Osteoblast (primary cell): ENCODE measurements at regions not wholly inside any gene's neighbourhood (a gene's known extent, or its start where the extent isn't known, plus 50 kb on each side); places are given as distances from the start of the nearest gene placed in this dataset.

Source experiments
- DNase-seq: peaks from one replicate; pipeline ENCODE4 v3.0.0; 2011; ENCODE audit warnings: low spot score, mixed read lengths; ENCODE audit not compliant: insufficient read length; ENCODE audit errors: missing footprints
- H2AFZ ChIP-seq: 2 replicates; pipeline ENCODE4 v1.6.0; 2011; ENCODE audit warnings: mild to moderate bottlenecking, low read length
- H3K27ac ChIP-seq: 2 replicates; pipeline ENCODE4 v1.5.1; 2011; ENCODE audit warnings: mild to moderate bottlenecking, low read depth, low read length, moderate library complexity
- H3K27me3 ChIP-seq: 2 replicates; pipeline ENCODE4 v1.6.0; 2012; ENCODE audit warnings: mild to moderate bottlenecking, control low read depth, inconsistent platforms, low read length, moderate library complexity; ENCODE audit not compliant: insufficient read depth
- H3K36me3 ChIP-seq: 2 replicates; pipeline ENCODE4 v1.5.1; 2011; ENCODE audit warnings: mild to moderate bottlenecking, low read length, control low read depth, moderate library complexity; ENCODE audit not compliant: insufficient read depth
- H3K4me1 ChIP-seq: 2 replicates; pipeline ENCODE4 v1.5.1; 2011; ENCODE audit warnings: mild to moderate bottlenecking, low read length, control low read depth, moderate library complexity; ENCODE audit not compliant: insufficient read depth
- H3K4me2 ChIP-seq: 2 replicates; pipeline ENCODE4 v1.6.0; 2011; ENCODE audit warnings: mild to moderate bottlenecking, low read length; ENCODE audit not compliant: insufficient read depth
- H3K4me3 ChIP-seq: fragments of 200-600 bp; sonication (generic); 3 replicates; pipeline ENCODE4 v1.5.1; 2012; ENCODE audit warnings: mild to moderate bottlenecking, low read length, inconsistent platforms; ENCODE audit not compliant: insufficient read depth
- H3K79me2 ChIP-seq: 2 replicates; pipeline ENCODE4 v1.6.0; 2012; ENCODE audit warnings: mild to moderate bottlenecking, low read length, control low read depth, inconsistent platforms; ENCODE audit not compliant: insufficient read depth
- H3K9me3 ChIP-seq: 2 replicates; pipeline ENCODE4 v1.5.1; 2011; ENCODE audit warnings: low read depth, low read length, control low read depth
- H4K20me1 ChIP-seq: 2 replicates; pipeline ENCODE4 v1.6.0; 2012; ENCODE audit warnings: mild to moderate bottlenecking, low read length, control low read depth; ENCODE audit not compliant: insufficient read depth
- CTCF ChIP-seq: IDR thresholded peaks from 2 replicates; pipeline ENCODE4 v1.5.1; 2011; ENCODE audit warnings: mild to moderate bottlenecking, low read depth, low read length, moderate library complexity; ENCODE audit errors: extremely low read depth

DNA sequence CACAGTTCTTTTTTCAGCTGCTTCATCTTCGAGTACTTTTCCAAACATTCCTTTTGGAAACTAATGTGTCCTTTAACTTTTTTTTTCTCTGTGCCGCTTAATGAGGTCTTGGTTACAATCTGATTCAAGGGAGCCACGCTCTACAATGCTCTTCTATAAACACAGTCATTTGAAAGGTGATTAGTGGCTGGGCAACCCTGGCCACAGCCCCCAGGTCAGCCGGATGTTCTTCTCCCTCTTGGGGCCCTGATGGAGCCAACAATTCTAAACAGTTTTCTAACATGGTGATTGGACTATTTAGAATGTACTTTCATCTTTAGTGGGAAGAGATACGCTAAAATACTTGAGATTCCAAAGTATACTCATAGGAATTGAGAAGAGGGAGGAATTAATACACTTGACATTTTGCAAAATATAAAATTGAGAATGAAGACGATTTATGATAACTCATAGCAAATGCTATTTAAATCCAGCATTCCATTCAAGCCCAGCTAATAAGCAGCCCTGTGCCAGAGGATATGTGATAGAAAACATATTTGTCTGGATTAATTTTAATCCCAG lies 83.7 kb upstream of the MBOAT2 start:
- Histone ChIP-seq H3K4me2 (peak overlapping the region; percentile 69), H3K27ac (peak overlapping the region; percentile 67), H3K4me3 (peak overlapping the region; percentile 37), H3K27me3 (no peaks in the 10 kb centered on the region), H3K9me3 (no peaks in the 10 kb centered on the region), H3K36me3 (no peaks in the 10 kb centered on the region), H4K20me1 (no peaks in the 10 kb centered on the region), H3K79me2 (no peaks in the 10 kb centered on the region), H2AFZ (peak overlapping the region; percentile 67), H3K4me1 (peaks cover 32% of the 10 kb centered on the region)
- no peak for DNase-seq
- TF ChIP-seq CTCF, result no peak

GRCh38 chr2:9086465-9086864 lies 83.0 kb upstream of the MBOAT2 start:
- no peaks in the 10 kb centered on the region for H3K79me2 ChIP-seq
- no peak overlapping the region for H3K4me3 ChIP-seq
- peaks cover 28% of the 10 kb centered on the region for H3K4me1 ChIP-seq
- no peaks in the 10 kb centered on the region for H3K36me3 ChIP-seq
- no peak for TF ChIP-seq CTCF
- no peak for DNase-seq
- H2AFZ ChIP-seq, result peak overlapping the region; percentile 67
- no peaks in the 10 kb centered on the region for H3K27me3 ChIP-seq
- H3K27ac ChIP-seq, result peak overlapping the region; percentile 67
- peak overlapping the region; percentile 69 for H3K4me2 ChIP-seq
- peaks cover 1% of the 10 kb centered on the region for H3K9me3 ChIP-seq
- H4K20me1 ChIP-seq, result no peaks in the 10 kb centered on the region

GRCh38 chr2:9085353-9085752 lies 81.9 kb upstream of the MBOAT2 start:
- no peak overlapping the region for H3K4me2 ChIP-seq
- no peaks in the 10 kb centered on the region for H3K79me2 ChIP-seq
- H4K20me1 ChIP-seq, result no peaks in the 10 kb centered on the region
- no peaks in the 10 kb centered on the region for H3K27me3 ChIP-seq
- no peaks in the 10 kb centered on the region for H3K36me3 ChIP-seq
- peaks cover 28% of the 10 kb centered on the region for H3K4me1 ChIP-seq
- H3K4me3 ChIP-seq, result no peak overlapping the region
- peaks cover 2% of the 10 kb centered on the region for H3K9me3 ChIP-seq
- TF ChIP-seq CTCF, result no peak
- no peak for DNase-seq
- peak overlapping the region; percentile 18 for H3K27ac ChIP-seq
- no peak overlapping the region for H2AFZ ChIP-seq

DNA sequence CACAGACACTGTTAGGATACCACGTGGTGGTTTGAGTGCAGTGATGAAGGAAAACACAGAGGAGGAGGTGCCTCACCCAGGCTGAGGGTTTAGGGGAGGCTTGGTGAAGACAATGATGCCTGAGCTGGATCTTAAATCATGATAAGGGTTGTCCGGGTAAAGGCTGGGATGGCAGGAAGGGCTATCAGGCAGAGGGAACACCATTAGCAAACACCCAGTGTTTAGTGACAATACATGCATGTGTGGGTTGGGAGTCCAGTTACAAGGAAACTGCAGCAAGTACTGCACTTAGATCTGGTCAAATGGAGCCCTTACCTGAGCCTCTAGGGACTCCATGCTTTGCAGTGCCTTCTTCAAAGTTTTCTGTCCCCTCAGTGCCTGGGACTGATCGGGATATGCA lies 79.8 kb upstream of the MBOAT2 start:
- H3K9me3 ChIP-seq, result peaks cover 2% of the 10 kb centered on the region
- no peak for TF ChIP-seq CTCF
- no peak overlapping the region for H3K4me3 ChIP-seq
- no peak for DNase-seq
- no peak overlapping the region for H3K27ac ChIP-seq
- H3K79me2 ChIP-seq, result no peaks in the 10 kb centered on the region
- no peaks in the 10 kb centered on the region for H4K20me1 ChIP-seq
- H2AFZ ChIP-seq, result no peak overlapping the region
- H3K36me3 ChIP-seq, result no peaks in the 10 kb centered on the region
- H3K27me3 ChIP-seq, result no peaks in the 10 kb centered on the region
- peaks cover 26% of the 10 kb centered on the region for H3K4me1 ChIP-seq
- H3K4me2 ChIP-seq, result no peak overlapping the region
